Neural progenitor cell (in vitro differentiated cells): ENCODE measurements at regions not wholly inside any gene's neighbourhood (a gene's known extent, or its start where the extent isn't known, plus 50 kb on each side); places are given as distances from the start of the nearest gene placed in this dataset.

ENCODE experiments used
- EZH2 ChIP-seq: fragments of 200-600 bp; sonication (generic); IDR thresholded peaks from 2 replicates; pipeline ENCODE4 v1.6.1; 2017; ENCODE audit warnings: antibody characterized with exemption, mild to moderate bottlenecking, moderate library complexity
- EZH2phosphoT487 ChIP-seq: fragments of 200-600 bp; sonication (generic); IDR thresholded peaks from 2 replicates; pipeline ENCODE4 v1.6.1; 2017; ENCODE audit warnings: antibody characterized with exemption
- TF ChIP-seq, protein P1 (sequence below): fragments of 200-600 bp; sonication (generic); IDR thresholded peaks from 2 replicates; pipeline ENCODE4 v1.5.1; 2017; ENCODE audit warnings: antibody characterized with exemption, mild to moderate bottlenecking

GRCh38 chr4:131302108-131302507, 1847.0 kb upstream of the PCDH10 start:
- TF ChIP-seq, protein P1, sequence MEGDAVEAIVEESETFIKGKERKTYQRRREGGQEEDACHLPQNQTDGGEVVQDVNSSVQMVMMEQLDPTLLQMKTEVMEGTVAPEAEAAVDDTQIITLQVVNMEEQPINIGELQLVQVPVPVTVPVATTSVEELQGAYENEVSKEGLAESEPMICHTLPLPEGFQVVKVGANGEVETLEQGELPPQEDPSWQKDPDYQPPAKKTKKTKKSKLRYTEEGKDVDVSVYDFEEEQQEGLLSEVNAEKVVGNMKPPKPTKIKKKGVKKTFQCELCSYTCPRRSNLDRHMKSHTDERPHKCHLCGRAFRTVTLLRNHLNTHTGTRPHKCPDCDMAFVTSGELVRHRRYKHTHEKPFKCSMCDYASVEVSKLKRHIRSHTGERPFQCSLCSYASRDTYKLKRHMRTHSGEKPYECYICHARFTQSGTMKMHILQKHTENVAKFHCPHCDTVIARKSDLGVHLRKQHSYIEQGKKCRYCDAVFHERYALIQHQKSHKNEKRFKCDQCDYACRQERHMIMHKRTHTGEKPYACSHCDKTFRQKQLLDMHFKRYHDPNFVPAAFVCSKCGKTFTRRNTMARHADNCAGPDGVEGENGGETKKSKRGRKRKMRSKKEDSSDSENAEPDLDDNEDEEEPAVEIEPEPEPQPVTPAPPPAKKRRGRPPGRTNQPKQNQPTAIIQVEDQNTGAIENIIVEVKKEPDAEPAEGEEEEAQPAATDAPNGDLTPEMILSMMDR = peak; percentile 25
- TF ChIP-seq EZH2 = no peak
- no peak for TF ChIP-seq EZH2phosphoT487
